ENCODE measurements at regions not wholly inside any gene's neighbourhood (a gene's known extent, or its start where the extent isn't known, plus 50 kb on each side); places are given as distances from the start of the nearest gene placed in this dataset.

- no peak for TF ChIP-seq STAT6 (CRISPR knock-in tag; IDR thresholded peaks at IDR 0.05; ENCODE audit: borderline replicate concordance)
- TF ChIP-seq CTCF (CRISPR knock-in tag; IDR thresholded peaks at IDR 0.05) = no peak
- TF ChIP-seq BHLHE40 (IDR thresholded peaks at IDR 0.05; ENCODE audit: low read length) = no peak
- TF ChIP-seq TMF1 (CRISPR knock-in tag; IDR thresholded peaks at IDR 0.05; ENCODE audit: low read depth) = no peak
These were observed 364.8 kb downstream of the EPM2A start for GRCh38 chr6:145370559-145370958.

Measured in HepG2 (cell line).